HepG2 (cell line): ENCODE measurements at regions not wholly inside any gene's neighbourhood (a gene's known extent, or its start where the extent isn't known, plus 50 kb on each side); places are given as distances from the start of the nearest gene placed in this dataset.

ENCODE experiments used
- ATAC-seq: fragments of 200-7000 bp; cut with Tn5 transposase; 3 replicates; pipeline ENCODE4 v1.9.1; 2020; ENCODE audit warnings: mild to moderate bottlenecking, moderate library complexity
- BruUV-seq: library from RNA; stranded (reverse); fragments of 400-500 nt; replicated peaks from 2 replicates; lab custom pipeline; 2021; lab: Mats Ljungman, UMichigan
- CTCF ChIA-PET: fragments of 300-600 bp; formaldehyde crosslinking; extraction: SDS; loops from one replicate; lab custom pipeline; 2021; ENCODE audit warnings: low total read pairs, inconsistent platforms, low intra/inter-chr PET ratio; lab: Yijun Ruan, JAX
- POLR2A ChIA-PET: fragments of 350-600 bp; sonication (Branson Sonifier 250); formaldehyde crosslinking; loops from one replicate; lab custom pipeline; 2020; ENCODE audit warnings: antibody characterized with exemption, inconsistent platforms; lab: Yijun Ruan, JAX
- DNase-seq: peaks from one replicate; pipeline ENCODE4 v3.0.0-alpha.2; 2015; ENCODE audit warnings: low spot score
- FAIRE-seq: peaks from 3 replicates; lab custom pipeline; 2011; peaks lifted over from hg19 to GRCh38; lab: Jason Lieb, UNC
- H2AFZ ChIP-seq: one replicate; pipeline ENCODE4 v1.6.1; 2011; ENCODE audit warnings: low read length, inconsistent platforms
- H3K27ac ChIP-seq: fragments of 300-600 bp; 3 replicates; pipeline ENCODE4 v1.8.0; 2011; ENCODE audit warnings: mixed run types, mild to moderate bottlenecking, mixed read lengths, low read length, inconsistent platforms; ENCODE audit not compliant: insufficient read depth; ENCODE audit errors: extremely low read length
- H3K27me3 ChIP-seq, 2 experiments: fragments of 200-600 bp in 1 of 2; 2 replicates in 1 of 2; 3 replicates in 1 of 2; pipeline versions ENCODE4 v1.6.0 to v1.8.0; 2011; ENCODE audit warnings: low read length in 2 of 2, mild to moderate bottlenecking in 2 of 2, moderate library complexity in 2 of 2, inconsistent platforms in 1 of 2; ENCODE audit not compliant: insufficient read depth in 2 of 2, control insufficient read depth in 1 of 2
- H3K36me3 ChIP-seq, 2 experiments: fragments of 200-600 bp in 1 of 2; replicated peaks in 1 of 2; 2 replicates in 1 of 2; 3 replicates in 1 of 2; pipeline versions ENCODE4 v1.5.1 to v1.8.0; 2011; ENCODE audit warnings: low read length in 2 of 2, inconsistent platforms in 1 of 2; ENCODE audit not compliant: insufficient read depth in 2 of 2, control insufficient read depth in 1 of 2
- H3K4me1 ChIP-seq: 2 replicates; pipeline ENCODE4 v1.5.1; 2012; ENCODE audit warnings: low read length, inconsistent platforms; ENCODE audit not compliant: insufficient read depth
- H3K4me2 ChIP-seq: 2 replicates; pipeline ENCODE4 v1.6.0; 2011; ENCODE audit warnings: low read depth, low read length, inconsistent platforms
- H3K4me3 ChIP-seq, 3 experiments: fragments of 200-600 bp in 1 of 3; sonication (generic), shearing (Covaris generic) in 1 of 3; replicated peaks in 1 of 3; 2 replicates each; pipeline ENCODE4 v1.5.1; 2011 to 2016; ENCODE audit warnings: low read length in 3 of 3, inconsistent platforms in 2 of 3, low read depth in 2 of 3, mild to moderate bottlenecking in 2 of 3, control low read depth in 1 of 3, mixed read lengths in 1 of 3; ENCODE audit not compliant: insufficient read depth in 1 of 3
- H3K79me2 ChIP-seq: one replicate; pipeline ENCODE4 v1.6.1; 2011; ENCODE audit warnings: low read length, inconsistent platforms; ENCODE audit not compliant: insufficient read depth
- H3K9ac ChIP-seq: 2 replicates; pipeline ENCODE4 v1.6.0; 2011; ENCODE audit warnings: mild to moderate bottlenecking, low read depth, low read length, inconsistent platforms; ENCODE audit not compliant: insufficient read depth
- H3K9me3 ChIP-seq: 2 replicates; pipeline ENCODE4 v1.5.1; 2012; ENCODE audit warnings: mild to moderate bottlenecking, low read length
- H4K20me1 ChIP-seq: 2 replicates; pipeline ENCODE4 v1.6.0; 2011; ENCODE audit warnings: inconsistent platforms, mild to moderate bottlenecking, low read length, moderate library complexity; ENCODE audit not compliant: insufficient read depth
- AFF4 ChIP-seq: sonication (generic); formaldehyde crosslinking; IDR thresholded peaks from 2 replicates; pipeline ENCODE4 v1.4.0; 2020; ENCODE audit warnings: missing genetic modification reagents
- CTCF ChIP-seq: sonication (generic); formaldehyde crosslinking; IDR thresholded peaks from 2 replicates; pipeline ENCODE4 v1.5.0; 2020; ENCODE audit warnings: mild to moderate bottlenecking, missing genetic modification reagents, moderate library complexity
- GPBP1L1 ChIP-seq: sonication (generic); formaldehyde crosslinking; IDR thresholded peaks from 2 replicates; pipeline ENCODE4 v1.5.0; 2020; ENCODE audit warnings: mild to moderate bottlenecking, missing genetic modification reagents
- MAFF ChIP-seq: IDR thresholded peaks from 2 replicates; pipeline ENCODE4 v1.6.1; 2011; ENCODE audit warnings: low read depth, low read length, improper control_type of control experiment
- NCOR1 ChIP-seq: fragments of 200-600 bp; sonication (generic); IDR thresholded peaks from 2 replicates; pipeline ENCODE4 v1.7.0; 2017; ENCODE audit warnings: antibody characterized with exemption, low read length, borderline replicate concordance
- NPAS2 ChIP-seq: sonication (generic); formaldehyde crosslinking; IDR thresholded peaks from 2 replicates; pipeline ENCODE4 v1.8.0; 2022; ENCODE audit warnings: mild to moderate bottlenecking, missing genetic modification reagents, borderline replicate concordance
- NR0B2 ChIP-seq: sonication (generic); formaldehyde crosslinking; IDR thresholded peaks from 2 replicates; pipeline ENCODE4 v1.4.0; 2020; ENCODE audit warnings: mild to moderate bottlenecking, missing genetic modification reagents
- SAFB2 ChIP-seq: sonication (generic); formaldehyde crosslinking; IDR thresholded peaks from 2 replicates; pipeline ENCODE4 v1.5.1; 2020; ENCODE audit warnings: missing genetic modification reagents, low read depth, mild to moderate bottlenecking, borderline replicate concordance
- SIX1 ChIP-seq: sonication (generic); formaldehyde crosslinking; IDR thresholded peaks from 2 replicates; pipeline ENCODE4 v1.4.0; 2020; ENCODE audit warnings: missing genetic modification reagents, borderline replicate concordance
- SNAPC2 ChIP-seq: sonication (generic); formaldehyde crosslinking; IDR thresholded peaks from 2 replicates; pipeline ENCODE4 v1.8.1; 2022; ENCODE audit warnings: mild to moderate bottlenecking, missing genetic modification reagents
- SRSF4 ChIP-seq: fragments of 200-400 bp; formaldehyde crosslinking; IDR thresholded peaks from one replicate; pipeline ENCODE4 v1.6.1; 2018; ENCODE audit warnings: mild to moderate bottlenecking, low read depth, low read length, moderate library complexity; ENCODE audit not compliant: poor library complexity, severe bottlenecking
- ZNF274 ChIP-seq: sonication (generic); formaldehyde crosslinking; IDR thresholded peaks from 2 replicates; pipeline ENCODE4 v1.5.1; 2020; ENCODE audit warnings: mild to moderate bottlenecking, missing genetic modification reagents
- ZNF329 ChIP-seq: sonication (generic); formaldehyde crosslinking; IDR thresholded peaks from 2 replicates; pipeline ENCODE4 v1.9.0; 2021; ENCODE audit warnings: low read depth, mild to moderate bottlenecking, missing genetic modification reagents
- ZNF501 ChIP-seq: sonication (generic); formaldehyde crosslinking; IDR thresholded peaks from 2 replicates; pipeline ENCODE4 v1.5.1; 2020; ENCODE audit warnings: mild to moderate bottlenecking, moderate library complexity, missing genetic modification reagents
- ZNF547 ChIP-seq: sonication (generic); formaldehyde crosslinking; IDR thresholded peaks from 2 replicates; pipeline ENCODE4 v1.5.1; 2020; ENCODE audit warnings: mild to moderate bottlenecking, missing genetic modification reagents
- ZNF549 ChIP-seq: sonication (generic); formaldehyde crosslinking; IDR thresholded peaks from 2 replicates; pipeline ENCODE4 v1.5.0; 2020; ENCODE audit warnings: missing genetic modification reagents
- WGBS: methylation state at CpG from one replicate; pipeline ENCODE4 v1.1.6; 2017; ENCODE audit warnings: low lambda C conversion rate; 5-methylcytosine and 5-hydroxymethylcytosine counted together
- in situ Hi-C: cut with HindIII; loops from 2 replicates; pipeline ENCODE4 v1.10.0; 2017; ENCODE audit warnings: low pct_unique_long_range_greater_than_20kb; ENCODE audit not compliant: extremely low pct_ligation_motif_present
- intact Hi-C: fragments of 100-400 bp; cut with micrococcal nuclease; formaldehyde crosslinking; loops from one replicate; pipeline ENCODE4 v1.10.0; 2022; ENCODE audit not compliant: unreplicated experiment

GRCh38 chr6:134378426-134378825, 60.5 kb upstream of the SGK1 start:
- DNase-seq (no peak), ATAC-seq (no peak), FAIRE-seq (no peak)
- Histone ChIP-seq H3K79me2 (no peaks in the 10 kb centered on the region), H3K4me3 (no peak overlapping the region), H3K9ac (no peak overlapping the region), H3K4me2 (no peak overlapping the region), H2AFZ (no peak overlapping the region), H4K20me1 (no peaks in the 10 kb centered on the region), H3K4me1 (no peaks in the 10 kb centered on the region), H3K27ac (no peak overlapping the region), H3K27me3 (no peaks in the 10 kb centered on the region; a peak in 1 of 5 replicates), H3K9me3 (no peaks in the 10 kb centered on the region), H3K36me3 (no peaks in the 10 kb centered on the region)
- ChIA-PET POLR2A (no interaction called here), CTCF (no interaction called here)
- TF ChIP-seq ZNF274 (CRISPR knock-in tag) (no peak), CTCF (no peak), SRSF4 (no peak), GPBP1L1 (CRISPR knock-in tag) (no peak), ZNF329 (no peak), NCOR1 (no peak), MAFF (no peak), ZNF501 (no peak), AFF4 (CRISPR knock-in tag) (no peak), SIX1 (CRISPR knock-in tag) (no peak), ZNF547 (CRISPR knock-in tag) (no peak), ZNF549 (no peak), NPAS2 (CRISPR knock-in tag) (no peak), SNAPC2 (CRISPR knock-in tag) (no peak), SAFB2 (CRISPR knock-in tag) (no peak), NR0B2 (no peak)
- in situ Hi-C loops (no loop called here), intact Hi-C loops (no loop called here)
- BruUV-seq, result no TSS peak
- 2% methylated on average over 1 of the region's 1 CpG for WGBS
